ENCODE measurements at regions not wholly inside any gene's neighbourhood (a gene's known extent, or its start where the extent isn't known, plus 50 kb on each side); places are given as distances from the start of the nearest gene placed in this dataset.

DNA sequence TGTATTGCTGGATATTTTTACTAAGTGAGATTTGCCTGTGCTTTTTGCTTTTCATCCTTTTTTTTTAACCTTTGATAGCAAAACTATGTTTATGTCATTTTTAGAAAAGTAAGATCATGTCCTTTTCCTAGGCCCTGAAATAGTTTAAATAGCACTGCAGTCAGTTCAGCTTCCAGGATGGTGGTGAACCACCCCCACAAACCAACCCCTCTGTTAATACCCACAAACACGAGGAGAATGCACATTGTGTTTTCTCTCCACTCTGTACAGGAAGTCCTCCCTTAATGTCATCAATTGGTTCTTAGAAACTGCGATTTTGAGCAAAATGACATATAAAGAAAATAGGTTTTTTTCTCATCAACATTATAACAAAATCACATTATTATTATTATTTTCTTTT lies 117.7 kb upstream of the DSCAM start:
- peaks cover under 1% of the 10 kb centered on the region; the same call in 1 of the 2 replicates for H3K23me2 ChIP-seq (ENCODE audit: low read depth, low read length)
- H2BK20ac ChIP-seq (ENCODE audit: low read length): no peak overlapping the region
- H2BK120ac ChIP-seq (replicated peaks; ENCODE audit: low read depth, low read length): no peak overlapping the region
- no peak overlapping the region for H3K14ac ChIP-seq (ENCODE audit: insufficient read length)
- H3K36me3 ChIP-seq (ENCODE audit: control insufficient read depth in 2 of 4, insufficient read depth in 4 of 4, low read length in 3 of 4): no peaks in the 10 kb centered on the region
- ChIA-PET POLR2A (ENCODE audit: partially characterized antibody) (no interaction called here), CTCF (ENCODE audit: partially characterized antibody) (interaction anchor here (1.0 kb wide), 1 partner anchor 62 kb away, joined by 3 read pairs; no protein-coding TSS in a partner anchor)
- H4K20me1 ChIP-seq (replicated peaks in 1 of 2; ENCODE audit: control insufficient read depth in 1 of 2, insufficient read depth in 2 of 2, low read length in 2 of 2): no peaks in the 10 kb centered on the region
- DNase-seq (ENCODE audit: low read depth in 1 of 2, low spot score in 2 of 2) (no peak), FAIRE-seq (no peak)
- H3K27me3 ChIP-seq (replicated peaks in 1 of 4; ENCODE audit: control insufficient read depth in 3 of 4, extremely low read depth in 1 of 4, insufficient read depth in 3 of 4, low read length in 3 of 4): no peaks in the 10 kb centered on the region; a peak in 1 of 7 replicates
- peaks cover 0 to 7% (median 4%) of the 10 kb centered on the region in 4 experiments; a peak in 4 of 7 replicates for H3K4me1 ChIP-seq (replicated peaks in 1 of 4; ENCODE audit: control insufficient read depth in 3 of 4, insufficient read depth in 4 of 4, low read length in 3 of 4)
- no peak overlapping the region for H4K91ac ChIP-seq (replicated peaks; ENCODE audit: insufficient read length, low read length)
- H4K5ac ChIP-seq (ENCODE audit: insufficient read length, low read depth, low read length): no peak overlapping the region
- H2BK5ac ChIP-seq (ENCODE audit: low read depth, low read length): no peak overlapping the region
- H4K8ac ChIP-seq (ENCODE audit: extremely low read depth, insufficient read depth, low read length): no peak overlapping the region
- WGBS, 2 experiments (ENCODE audit: extremely low coverage in 1 of 2, insufficient coverage in 1 of 2, insufficient read length in 1 of 2, insufficient replicate concordance in 2 of 2, low coverage in 1 of 2, low lambda C conversion rate in 2 of 2, missing lambda C conversion rate in 1 of 2): 90% methylated on average over 2 of the region's 2 CpGs; no CpG with 5 or more reads in 1 of the 2 experiments
- H3K79me2 ChIP-seq (ENCODE audit: control insufficient read depth in 1 of 2, insufficient read depth in 2 of 2, low read length in 2 of 2): no peaks in the 10 kb centered on the region
- H3K9me3 ChIP-seq (ENCODE audit: insufficient read depth in 2 of 2, low read depth in 1 of 2, low read length in 1 of 2): no peaks in the 10 kb centered on the region
- H3K18ac ChIP-seq (ENCODE audit: extremely low read depth, low read length): no peak overlapping the region
- H3K9ac ChIP-seq (replicated peaks in 1 of 4; ENCODE audit: extremely low read depth in 1 of 4, low read depth in 3 of 4, low read length in 3 of 4): no peak overlapping the region
- H3K4me3 ChIP-seq (ENCODE audit: extremely low read depth in 1 of 4, insufficient read depth in 2 of 4, low read depth in 3 of 4, low read length in 4 of 4): no peak overlapping the region
- no peak overlapping the region for H3K4me2 ChIP-seq (ENCODE audit: insufficient read depth in 1 of 2, low read depth in 2 of 2, low read length in 2 of 2)
- no peak overlapping the region for H2BK12ac ChIP-seq (ENCODE audit: low read depth, low read length)
- no peak overlapping the region for H2AFZ ChIP-seq (ENCODE audit: low read length)
- H3K56ac ChIP-seq (replicated peaks; ENCODE audit: insufficient read length, low read depth, low read length): no peak overlapping the region
- H3K27ac ChIP-seq (ENCODE audit: low read depth, low read length): no peak overlapping the region
- H2AK5ac ChIP-seq (ENCODE audit: low read depth, low read length): no peak overlapping the region
- no peak overlapping the region for H3K4ac ChIP-seq (replicated peaks; ENCODE audit: insufficient read length, low read depth, low read length)
- H3K79me1 ChIP-seq (ENCODE audit: low read depth, low read length): no peaks in the 10 kb centered on the region
- no peak overlapping the region for H3K23ac ChIP-seq (ENCODE audit: insufficient read length)
- H2BK15ac ChIP-seq (ENCODE audit: low read length): no peak overlapping the region
- no peak for TF ChIP-seq GTF2F1 (IDR thresholded peaks at IDR 0.05; ENCODE audit: borderline replicate concordance, low read depth, low read length)
- no peak for TF ChIP-seq ZNF274 (IDR thresholded peaks at IDR 0.05; ENCODE audit: borderline replicate concordance, extremely low read depth, low read length)

All from H1 (cell line).